ENCODE measurements at regions not wholly inside any gene's neighbourhood (a gene's known extent, or its start where the extent isn't known, plus 50 kb on each side); places are given as distances from the start of the nearest gene placed in this dataset.

DNA sequence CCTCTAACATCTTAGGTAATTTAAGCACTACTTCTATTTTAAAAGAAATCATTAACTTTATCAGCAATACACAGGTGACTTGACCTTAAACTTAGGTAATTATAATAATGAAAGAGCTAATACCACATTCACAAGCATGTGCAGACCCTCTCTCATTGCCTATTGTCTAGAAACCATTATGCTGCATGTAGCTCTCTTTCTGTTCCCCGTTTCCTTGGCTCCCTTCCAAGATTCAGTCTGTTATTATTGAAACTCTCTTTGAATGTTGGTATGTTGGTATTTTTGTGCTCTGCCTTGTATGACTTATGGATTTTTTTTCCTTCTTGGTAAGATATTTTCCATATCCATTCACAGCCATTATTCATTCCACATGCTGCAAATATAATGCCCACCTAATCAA lies 201.2 kb downstream of the CDCA7 start:
- TF ChIP-seq, protein P1, sequence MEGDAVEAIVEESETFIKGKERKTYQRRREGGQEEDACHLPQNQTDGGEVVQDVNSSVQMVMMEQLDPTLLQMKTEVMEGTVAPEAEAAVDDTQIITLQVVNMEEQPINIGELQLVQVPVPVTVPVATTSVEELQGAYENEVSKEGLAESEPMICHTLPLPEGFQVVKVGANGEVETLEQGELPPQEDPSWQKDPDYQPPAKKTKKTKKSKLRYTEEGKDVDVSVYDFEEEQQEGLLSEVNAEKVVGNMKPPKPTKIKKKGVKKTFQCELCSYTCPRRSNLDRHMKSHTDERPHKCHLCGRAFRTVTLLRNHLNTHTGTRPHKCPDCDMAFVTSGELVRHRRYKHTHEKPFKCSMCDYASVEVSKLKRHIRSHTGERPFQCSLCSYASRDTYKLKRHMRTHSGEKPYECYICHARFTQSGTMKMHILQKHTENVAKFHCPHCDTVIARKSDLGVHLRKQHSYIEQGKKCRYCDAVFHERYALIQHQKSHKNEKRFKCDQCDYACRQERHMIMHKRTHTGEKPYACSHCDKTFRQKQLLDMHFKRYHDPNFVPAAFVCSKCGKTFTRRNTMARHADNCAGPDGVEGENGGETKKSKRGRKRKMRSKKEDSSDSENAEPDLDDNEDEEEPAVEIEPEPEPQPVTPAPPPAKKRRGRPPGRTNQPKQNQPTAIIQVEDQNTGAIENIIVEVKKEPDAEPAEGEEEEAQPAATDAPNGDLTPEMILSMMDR (IDR thresholded peaks at IDR 0.05; ENCODE audit: low read depth, low read length, poor library complexity, severe bottlenecking), result no peak
- TF ChIP-seq EZH2phosphoT487 (IDR thresholded peaks at IDR 0.05; ENCODE audit: borderline replicate concordance, low read length), result no peak
